ENCODE measurements at regions not wholly inside any gene's neighbourhood (a gene's known extent, or its start where the extent isn't known, plus 50 kb on each side); places are given as distances from the start of the nearest gene placed in this dataset.

DNA sequence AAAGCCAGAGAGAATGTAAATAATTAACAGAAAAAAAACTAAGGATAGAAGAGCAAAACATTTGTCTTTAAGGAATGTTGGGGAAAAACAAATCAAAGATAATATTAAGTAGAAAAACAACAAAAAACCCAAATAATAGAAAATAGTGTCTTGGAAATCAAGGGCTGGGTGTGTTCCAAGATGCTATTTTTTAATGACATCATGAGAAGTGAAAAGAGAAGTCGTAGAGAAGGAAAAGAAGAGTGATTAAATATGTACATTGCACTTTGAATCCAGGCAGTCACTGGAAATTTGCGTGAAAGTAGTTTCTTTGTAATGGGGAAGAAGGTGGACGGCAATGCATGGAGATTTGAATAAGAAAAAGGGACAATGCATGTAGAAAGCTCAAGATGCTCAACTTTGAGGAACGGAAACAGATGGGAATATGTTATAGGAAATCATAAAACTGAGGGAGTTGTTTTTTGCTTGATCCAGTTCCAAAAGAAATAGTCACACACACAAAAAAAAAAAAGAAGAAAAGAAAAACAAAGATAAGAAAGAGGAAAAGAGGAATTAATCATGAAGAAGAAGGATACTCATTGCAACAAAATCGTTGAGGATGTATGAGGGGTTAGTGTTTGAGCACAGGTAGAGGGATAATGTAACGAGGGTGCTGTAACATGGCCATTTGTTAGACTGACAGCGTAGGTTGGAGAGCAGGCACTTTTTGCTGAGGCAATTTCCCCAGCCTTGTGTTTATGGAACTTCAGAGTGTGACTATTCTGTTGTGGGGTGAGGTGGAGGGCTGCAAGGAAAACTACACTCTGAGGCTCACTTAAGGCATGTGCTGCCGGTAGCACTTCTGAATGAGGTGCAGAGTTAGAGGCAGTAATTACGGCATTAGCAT is 184.1 kb downstream of the CALCRL start:
- no peaks in the 10 kb centered on the region for H3K36me3 ChIP-seq (ENCODE audit: control insufficient read depth, insufficient read depth, low read length)
- H3K27me3 ChIP-seq (ENCODE audit: control insufficient read depth, insufficient read depth, low read length): no peaks in the 10 kb centered on the region
- no peak overlapping the region for H3K4me3 ChIP-seq (ENCODE audit: low read depth, low read length)
- DNase-seq (ENCODE audit: low read depth): no peak
- no peak for TF ChIP-seq CTCF (IDR thresholded peaks at IDR 0.05; ENCODE audit: insufficient read depth, low read length, poor library complexity, severe bottlenecking)

DNA sequence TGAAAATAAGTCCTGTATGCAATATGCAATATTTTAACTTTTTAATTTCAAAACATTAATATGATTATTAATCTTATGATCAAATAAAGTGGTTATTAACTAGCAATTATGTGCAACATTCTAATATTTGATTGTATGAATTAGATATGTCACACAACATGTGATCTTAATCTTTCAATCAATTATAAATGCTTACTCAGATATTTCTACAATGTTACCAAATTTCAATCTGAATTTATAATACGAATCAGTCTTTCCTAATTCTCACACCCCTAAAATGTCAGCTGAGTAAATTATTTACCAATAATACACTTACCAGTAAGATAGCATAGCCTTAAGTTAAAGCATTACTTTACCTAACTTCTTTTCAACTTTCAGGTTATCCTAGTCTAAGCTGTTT is 186.3 kb downstream of the CALCRL start:
- no peak for DNase-seq (ENCODE audit: low read depth)
- no peak for TF ChIP-seq CTCF (IDR thresholded peaks at IDR 0.05; ENCODE audit: insufficient read depth, low read length, poor library complexity, severe bottlenecking)
- Histone ChIP-seq H3K36me3 (ENCODE audit: control insufficient read depth, insufficient read depth, low read length) (no peaks in the 10 kb centered on the region), H3K4me3 (ENCODE audit: low read depth, low read length) (no peak overlapping the region), H3K27me3 (ENCODE audit: control insufficient read depth, insufficient read depth, low read length) (no peaks in the 10 kb centered on the region)

GRCh38 chr2:187252063-187252462 is 196.0 kb downstream of the CALCRL start:
- Histone ChIP-seq H3K27me3 (ENCODE audit: control insufficient read depth, insufficient read depth, low read length) (no peaks in the 10 kb centered on the region), H3K4me3 (ENCODE audit: low read depth, low read length) (no peak overlapping the region), H3K36me3 (ENCODE audit: control insufficient read depth, insufficient read depth, low read length) (no peaks in the 10 kb centered on the region)
- no peak for TF ChIP-seq CTCF (IDR thresholded peaks at IDR 0.05; ENCODE audit: insufficient read depth, low read length, poor library complexity, severe bottlenecking)
- DNase-seq (ENCODE audit: low read depth): no peak

DNA sequence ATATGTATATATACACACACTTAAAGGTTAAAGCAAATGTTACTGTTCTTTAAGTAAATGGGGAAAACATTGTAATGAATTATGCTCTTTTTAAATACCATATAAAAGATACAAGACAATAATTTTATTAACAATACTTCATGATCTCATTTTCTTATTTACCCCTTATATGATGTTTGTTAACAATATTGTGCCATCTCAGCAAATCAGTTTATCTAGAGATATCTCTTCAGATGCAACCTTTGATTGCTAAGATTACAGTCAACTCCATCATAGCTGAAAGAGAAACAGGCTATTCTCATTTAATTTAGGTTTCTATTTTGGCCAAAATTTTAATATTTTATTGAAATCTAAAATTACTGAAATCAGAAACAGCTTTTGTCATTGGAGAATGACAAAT is 197.9 kb downstream of the CALCRL start:
- no peak overlapping the region for H3K4me3 ChIP-seq (ENCODE audit: low read depth, low read length)
- no peak for TF ChIP-seq CTCF (IDR thresholded peaks at IDR 0.05; ENCODE audit: insufficient read depth, low read length, poor library complexity, severe bottlenecking)
- no peak for DNase-seq (ENCODE audit: low read depth)
- no peaks in the 10 kb centered on the region for H3K27me3 ChIP-seq (ENCODE audit: control insufficient read depth, insufficient read depth, low read length)
- no peaks in the 10 kb centered on the region for H3K36me3 ChIP-seq (ENCODE audit: control insufficient read depth, insufficient read depth, low read length)

GRCh38 chr2:187233811-187234210 is 214.2 kb downstream of the CALCRL start:
- no peak for DNase-seq (ENCODE audit: low read depth)
- Histone ChIP-seq H3K4me3 (ENCODE audit: low read depth, low read length) (no peak overlapping the region), H3K27me3 (ENCODE audit: control insufficient read depth, insufficient read depth, low read length) (no peaks in the 10 kb centered on the region), H3K36me3 (ENCODE audit: control insufficient read depth, insufficient read depth, low read length) (no peaks in the 10 kb centered on the region)
- no peak for TF ChIP-seq CTCF (IDR thresholded peaks at IDR 0.05; ENCODE audit: insufficient read depth, low read length, poor library complexity, severe bottlenecking)

DNA sequence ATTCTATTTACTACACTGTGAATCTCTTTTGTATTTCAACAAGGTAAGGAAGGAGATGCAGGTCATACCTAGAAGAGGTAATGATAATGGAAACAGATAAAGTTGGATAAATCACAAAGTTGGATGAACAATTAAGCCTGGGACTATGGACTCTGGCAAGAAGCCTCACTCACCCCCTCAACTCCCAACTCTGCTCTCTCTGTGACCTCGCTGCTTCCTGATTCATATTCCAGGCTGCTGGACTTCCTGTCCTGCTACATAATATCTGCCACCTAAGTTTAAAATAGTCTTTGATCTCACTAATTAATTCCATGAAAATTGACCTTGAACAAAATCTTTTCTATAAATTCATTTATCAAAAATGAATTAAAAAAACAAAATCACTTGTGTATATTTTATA is 215.3 kb downstream of the CALCRL start:
- DNase-seq (ENCODE audit: low read depth): no peak
- no peak for TF ChIP-seq CTCF (IDR thresholded peaks at IDR 0.05; ENCODE audit: insufficient read depth, low read length, poor library complexity, severe bottlenecking)
- Histone ChIP-seq H3K4me3 (ENCODE audit: low read depth, low read length) (no peak overlapping the region), H3K27me3 (ENCODE audit: control insufficient read depth, insufficient read depth, low read length) (no peaks in the 10 kb centered on the region), H3K36me3 (ENCODE audit: control insufficient read depth, insufficient read depth, low read length) (no peaks in the 10 kb centered on the region)
